GM18498 (cell line): ENCODE measurements at regions not wholly inside any gene's neighbourhood (a gene's known extent, or its start where the extent isn't known, plus 50 kb on each side); places are given as distances from the start of the nearest gene placed in this dataset.
"Not testable (repeated sequence)": the region's sequence is repeated elsewhere in the genome, so short reads cannot be mapped to it uniquely, and the experiment has no call there.

ENCODE experiments used
- ATAC-seq: cut with Tn5 transposase; IDR thresholded peaks from one replicate; pipeline ENCODE4 v1.9.1; 2021; ENCODE audit warnings: mild to moderate bottlenecking, moderate library complexity; ENCODE audit not compliant: unreplicated experiment

DNA sequence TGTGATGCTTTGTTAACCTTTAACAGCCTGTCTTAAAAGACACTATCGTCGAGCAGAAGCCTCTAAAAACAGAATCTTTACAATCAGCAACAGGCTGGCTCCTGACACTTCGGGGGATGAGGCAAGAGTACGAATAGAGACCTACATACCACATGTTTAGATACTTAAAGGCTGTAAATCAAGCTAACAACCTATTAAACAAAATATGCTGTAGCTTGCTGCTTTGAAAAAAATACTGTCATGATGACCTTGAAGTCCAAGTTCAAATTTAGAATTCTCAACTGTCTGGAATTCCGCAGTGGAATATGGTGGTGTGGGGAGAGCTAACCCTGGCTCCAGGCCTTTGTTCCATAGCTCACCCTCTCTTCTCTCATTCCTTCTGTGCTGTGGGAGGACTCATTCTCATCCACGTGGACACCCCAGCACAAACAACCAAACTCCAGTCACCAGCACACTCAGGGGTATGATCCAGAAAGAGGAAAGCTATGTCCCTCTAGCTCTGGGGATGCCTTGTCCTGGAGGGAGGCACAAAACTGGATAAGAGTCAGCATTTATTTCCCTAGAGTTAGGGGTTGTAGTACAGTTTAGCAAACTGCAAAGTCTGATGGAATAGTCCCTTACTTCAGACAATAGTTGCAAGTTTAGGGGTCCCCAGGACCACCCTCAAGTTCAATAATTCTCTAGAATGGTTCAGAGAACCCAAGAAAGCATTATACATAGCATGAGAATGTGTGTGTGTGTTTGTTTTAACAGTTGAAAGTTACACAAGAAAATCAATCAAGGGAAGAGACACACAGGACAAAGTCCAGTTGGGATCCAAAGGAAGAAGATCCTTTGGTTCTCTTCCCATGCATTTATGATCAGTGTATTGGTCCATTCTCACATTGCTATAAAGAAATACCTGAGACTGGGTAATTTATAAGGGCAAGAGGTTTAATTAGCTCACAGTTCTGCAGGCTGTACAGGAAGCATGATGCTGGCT, 196.1 kb upstream of the SVIL start:
- ATAC-seq: no peak

DNA sequence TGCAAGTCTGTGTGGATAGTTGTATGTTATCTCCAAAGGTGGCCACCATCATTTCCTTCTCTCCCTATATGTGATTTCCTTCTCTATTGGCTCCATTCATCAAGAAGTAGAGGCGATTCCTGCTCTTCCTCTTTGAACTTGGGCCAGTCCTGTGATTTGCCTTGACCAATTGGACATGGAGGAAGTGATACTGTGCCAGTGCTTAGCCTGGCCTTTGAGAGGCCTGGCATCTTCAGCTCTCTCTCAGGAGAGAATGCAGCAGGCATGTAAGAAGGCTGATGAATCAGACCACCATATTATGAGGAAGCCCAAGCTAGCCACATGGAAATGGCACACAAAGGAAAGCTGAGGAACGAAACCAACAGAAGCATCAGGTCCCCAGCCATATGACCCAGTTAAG, 195.0 kb upstream of the SVIL start:
- no peak for ATAC-seq

DNA sequence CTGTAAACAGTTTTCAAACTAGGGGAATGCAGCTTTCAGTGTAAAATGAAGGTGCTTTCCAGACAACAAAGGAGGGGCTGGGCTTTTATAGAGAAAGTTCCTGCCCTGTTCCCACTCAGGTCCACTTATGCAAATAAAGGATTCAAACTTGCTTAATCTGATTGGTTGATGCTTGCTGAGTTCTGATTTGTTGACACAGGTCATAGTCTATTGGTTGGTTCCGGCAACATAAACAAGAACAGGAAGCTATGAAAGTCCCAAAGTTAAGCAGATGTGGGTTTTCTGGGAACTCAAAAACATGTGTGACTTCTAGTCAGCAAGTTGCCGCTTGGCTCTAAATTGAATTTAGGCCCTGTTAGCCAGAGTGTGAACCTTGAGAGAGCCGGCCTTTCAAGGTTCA, 194.2 kb upstream of the SVIL start:
- no peak for ATAC-seq

DNA sequence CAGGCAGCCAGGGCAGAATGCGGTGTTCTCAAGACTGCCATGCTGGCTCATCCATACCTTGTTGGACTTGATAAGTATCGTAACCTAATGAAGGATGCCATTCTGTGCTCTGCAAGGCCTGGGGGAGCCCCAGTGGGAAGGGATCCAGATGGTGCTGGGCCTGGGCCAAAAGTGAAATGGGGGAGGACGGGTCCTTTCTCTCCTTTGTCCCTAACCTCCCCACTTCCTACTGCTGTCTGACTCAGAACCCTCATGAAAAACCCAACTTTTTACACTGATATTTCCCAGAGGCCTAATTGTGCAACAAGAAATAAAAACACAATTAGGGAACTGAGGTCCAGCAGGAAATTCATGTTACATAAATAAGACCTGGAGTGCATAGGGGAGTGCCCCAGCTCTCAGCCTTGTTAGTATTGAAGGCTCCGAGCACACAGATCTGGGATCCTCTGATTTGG, 193.7 kb upstream of the SVIL start:
- ATAC-seq: no peak

DNA sequence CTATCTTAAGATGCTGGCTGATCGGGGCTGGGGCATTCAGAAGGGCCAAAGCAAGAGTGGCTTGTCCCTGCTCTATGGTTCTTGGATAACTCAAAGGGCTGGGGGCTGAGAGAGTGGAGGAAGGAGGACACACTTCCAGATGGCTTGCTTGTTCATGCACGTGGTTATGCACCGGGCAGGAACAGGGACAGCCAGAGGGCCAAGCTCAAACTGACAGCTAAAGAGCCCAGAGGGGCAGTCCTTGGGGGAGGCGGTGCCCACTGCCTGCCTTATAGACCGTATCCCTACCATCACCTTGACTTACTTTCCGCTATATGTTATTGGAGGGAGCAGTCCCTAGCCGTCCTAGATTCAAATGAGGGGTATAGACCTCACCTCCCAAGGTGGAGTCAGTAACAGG, 192.7 kb upstream of the SVIL start:
- ATAC-seq: no peak

DNA sequence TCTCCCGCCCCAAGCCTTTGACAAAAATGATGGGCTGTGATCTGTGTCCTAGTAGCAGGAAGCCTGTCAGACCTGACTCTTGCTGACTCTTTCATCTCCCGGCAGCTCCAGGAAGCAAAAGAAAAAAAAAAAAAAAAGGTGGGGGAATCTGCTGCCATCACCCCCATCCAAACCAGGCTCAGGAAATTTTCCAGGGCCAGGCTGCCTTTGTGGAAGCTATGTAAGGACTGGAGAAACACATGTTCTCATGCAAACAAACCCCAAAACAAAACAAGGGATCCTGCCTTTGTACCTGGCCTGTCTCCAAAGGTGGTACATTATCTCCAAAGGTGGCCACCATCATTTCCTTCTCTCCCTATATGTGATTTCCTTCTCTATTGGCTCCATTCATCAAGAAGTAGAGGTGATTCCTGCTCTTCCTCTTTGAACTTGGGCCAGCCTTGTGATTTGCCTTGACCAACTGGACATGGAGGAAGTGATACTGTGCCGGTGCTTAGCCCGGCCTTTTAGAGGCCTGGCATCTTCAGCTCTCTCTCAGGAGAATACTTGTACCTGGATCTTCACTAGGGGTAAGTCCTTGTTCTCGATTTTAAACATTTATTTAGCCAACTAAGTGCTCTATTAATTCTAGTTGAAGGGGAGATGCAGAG, 192.2 kb upstream of the SVIL start:
- ATAC-seq: no peak

DNA sequence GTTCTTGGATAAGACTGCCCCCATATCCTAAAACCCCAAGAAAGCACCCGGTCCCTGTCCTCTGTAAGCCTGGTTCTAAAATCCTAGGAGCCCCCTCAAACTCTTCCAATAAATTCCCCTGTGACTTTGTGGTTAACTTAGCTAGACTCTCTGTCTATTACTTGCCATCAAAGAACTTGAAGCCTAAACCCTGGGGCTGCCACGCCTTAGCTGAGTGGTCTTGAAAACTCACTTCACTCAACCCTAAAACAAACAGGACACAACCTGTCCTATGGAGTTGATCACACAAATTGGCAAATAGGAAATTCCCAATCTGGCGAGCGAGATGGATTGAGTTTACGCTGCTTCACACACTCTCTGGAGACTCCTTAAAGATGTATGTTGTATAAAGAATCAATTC, 191.4 kb upstream of the SVIL start:
- no peak for ATAC-seq

DNA sequence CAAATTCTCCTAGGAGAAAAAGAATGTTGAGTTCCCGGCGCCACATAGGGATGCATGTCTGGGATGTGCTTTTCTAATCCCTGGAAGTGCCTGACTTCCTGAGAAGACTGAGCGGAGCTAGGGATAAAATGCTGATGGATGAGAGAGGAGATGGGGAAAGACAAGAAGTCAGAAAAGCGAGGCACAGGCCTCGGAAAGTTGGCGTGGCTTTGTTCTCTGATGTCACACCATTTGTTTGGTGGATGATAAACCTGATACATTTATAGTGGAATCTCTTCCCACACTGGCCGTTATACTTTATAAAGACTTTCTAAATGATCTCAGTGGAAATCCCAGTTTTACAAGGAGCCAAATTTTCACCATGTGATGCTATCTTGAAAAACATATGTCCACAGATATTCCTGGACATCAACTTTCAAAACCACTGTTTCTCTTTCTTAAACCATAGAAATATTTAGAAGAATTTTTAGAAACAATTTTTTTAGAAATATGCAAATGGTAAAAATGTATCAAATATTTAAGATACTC, 188.8 kb upstream of the SVIL start:
- no peak for ATAC-seq

DNA sequence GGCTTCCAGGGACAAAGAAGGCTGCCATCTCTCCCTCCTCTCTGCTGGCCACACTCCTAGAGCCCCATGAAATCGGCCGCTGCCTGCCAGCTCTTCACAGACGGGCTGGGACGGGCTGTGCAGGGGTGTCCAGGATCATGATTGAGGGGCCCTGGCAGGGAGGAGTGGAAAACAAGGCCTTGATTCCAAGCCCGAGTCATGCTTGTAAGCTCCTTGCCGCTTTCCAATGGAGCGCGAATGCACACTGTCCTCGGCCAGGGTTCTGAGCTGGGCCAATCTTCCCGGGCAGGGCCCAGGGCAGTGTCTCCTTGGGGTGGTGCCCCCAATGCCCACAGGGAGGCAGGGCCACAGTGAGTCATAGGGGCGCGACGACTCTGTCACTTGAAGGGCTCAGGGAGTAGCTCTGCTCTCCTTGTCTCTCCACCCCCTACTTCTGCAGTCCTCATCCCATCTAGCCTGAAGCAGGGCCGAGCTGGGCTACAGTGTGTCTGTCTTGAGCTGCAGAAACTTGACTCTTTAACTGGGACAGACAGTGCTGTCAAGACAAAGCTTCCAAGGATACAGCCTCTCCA, 186.2 kb upstream of the SVIL start:
- ATAC-seq: no peak

DNA sequence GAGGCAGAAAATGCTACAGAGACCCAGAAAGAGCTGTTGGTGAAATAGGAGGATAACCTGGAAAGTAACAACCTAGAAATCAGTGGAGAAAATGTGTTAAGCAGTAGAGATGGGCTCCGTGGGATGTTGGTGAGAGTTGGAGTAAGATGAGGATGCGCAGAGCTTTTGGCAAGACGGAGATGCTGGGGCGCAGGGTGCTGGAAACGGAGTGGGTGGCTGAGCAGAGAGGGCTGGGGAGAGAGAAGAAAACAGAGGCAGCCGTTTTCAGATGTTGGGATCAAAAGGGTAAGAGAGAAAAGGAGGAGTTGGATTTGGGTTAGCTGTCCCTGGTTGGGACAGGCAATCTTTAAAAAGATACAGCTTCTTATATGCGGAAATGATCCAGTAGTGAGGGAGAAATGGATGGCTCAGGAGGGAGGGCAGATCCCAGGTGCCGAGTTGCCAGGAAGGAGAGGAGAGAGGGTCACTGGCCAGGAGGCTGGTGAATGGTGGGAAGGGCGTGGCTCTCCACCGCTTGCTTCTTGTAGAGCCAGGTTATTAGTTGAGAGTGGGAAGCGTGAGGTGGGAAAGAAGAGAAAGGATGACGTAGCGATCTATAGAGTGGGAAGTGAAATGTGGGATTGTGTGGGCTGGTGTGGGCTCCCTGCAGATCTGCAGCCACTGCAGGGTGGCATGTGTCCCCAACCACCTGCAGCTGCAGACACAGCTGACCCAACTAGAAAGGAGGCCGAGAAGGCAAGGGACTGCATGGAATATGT, 182.2 kb upstream of the SVIL start:
- no peak for ATAC-seq

DNA sequence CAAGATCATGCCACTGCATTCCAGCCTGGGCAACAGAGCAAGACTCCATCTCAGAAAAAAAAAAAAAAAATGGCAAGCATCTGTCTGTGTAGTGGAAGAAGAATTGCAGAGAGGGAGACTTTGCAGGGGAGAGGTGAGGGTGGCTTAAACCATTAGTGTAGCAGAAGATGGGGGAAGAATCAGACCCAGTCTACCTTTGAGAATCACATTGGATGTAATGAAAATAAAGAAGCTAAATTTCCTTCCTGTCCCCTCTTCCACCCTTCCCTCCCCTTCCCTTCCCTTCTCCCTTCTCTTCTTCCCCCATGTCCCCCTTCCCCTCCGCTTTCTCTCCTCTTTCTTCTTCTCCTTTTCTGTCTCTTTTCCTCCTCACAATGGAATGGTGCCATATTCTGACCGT, 180.8 kb upstream of the SVIL start:
- ATAC-seq: no peak

DNA sequence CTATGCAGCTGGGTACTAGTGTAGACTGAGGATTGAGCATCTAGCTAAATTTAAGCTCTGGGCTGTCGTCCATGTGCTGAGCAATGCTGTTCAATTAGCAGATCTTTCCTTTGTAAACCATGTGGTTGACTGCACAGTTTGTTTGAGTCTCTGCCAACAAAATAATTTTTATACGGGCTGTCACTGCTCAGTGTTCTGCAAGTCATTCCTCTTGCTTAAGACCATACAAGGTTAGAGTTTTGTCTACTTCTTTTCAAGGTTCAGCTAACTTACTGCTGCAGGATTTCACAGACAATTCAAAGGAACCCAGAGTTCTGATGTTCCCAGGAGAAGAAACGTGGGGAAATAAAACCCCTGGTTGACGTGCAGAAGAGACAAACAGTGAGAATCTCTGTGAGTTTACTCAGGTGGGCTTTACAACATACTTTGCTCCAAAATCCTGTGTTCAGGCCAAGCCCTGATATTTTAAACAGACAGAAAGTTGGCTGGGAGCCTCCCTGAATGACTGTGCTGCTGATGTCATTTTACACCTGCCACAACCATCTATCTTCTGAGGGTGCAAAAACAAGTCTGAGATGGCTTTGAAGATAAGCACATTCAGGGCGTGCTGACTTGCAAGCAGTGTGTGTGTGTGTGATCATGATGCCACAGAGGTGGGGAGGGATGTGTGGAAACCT, 177.1 kb upstream of the SVIL start:
- ATAC-seq: no peak

DNA sequence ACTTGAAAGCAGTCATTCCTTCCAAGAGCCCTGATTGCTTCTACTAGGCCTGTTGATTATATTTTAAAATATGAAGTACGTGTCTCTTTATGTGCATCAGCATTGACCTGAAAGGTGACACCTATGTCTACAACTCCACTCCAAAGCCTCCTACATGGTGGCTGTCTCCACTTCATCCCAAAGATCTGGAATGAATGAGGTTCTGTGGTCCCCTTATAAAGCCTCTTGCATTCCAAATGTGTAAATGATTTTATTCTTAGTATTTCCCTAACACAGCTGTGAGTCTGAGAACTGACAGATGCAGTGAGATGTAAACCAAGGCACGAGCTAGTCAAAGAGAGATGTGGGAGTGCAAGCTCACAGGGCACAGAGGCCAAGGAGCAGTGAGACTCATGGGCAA, 176.0 kb upstream of the SVIL start:
- ATAC-seq: no peak

DNA sequence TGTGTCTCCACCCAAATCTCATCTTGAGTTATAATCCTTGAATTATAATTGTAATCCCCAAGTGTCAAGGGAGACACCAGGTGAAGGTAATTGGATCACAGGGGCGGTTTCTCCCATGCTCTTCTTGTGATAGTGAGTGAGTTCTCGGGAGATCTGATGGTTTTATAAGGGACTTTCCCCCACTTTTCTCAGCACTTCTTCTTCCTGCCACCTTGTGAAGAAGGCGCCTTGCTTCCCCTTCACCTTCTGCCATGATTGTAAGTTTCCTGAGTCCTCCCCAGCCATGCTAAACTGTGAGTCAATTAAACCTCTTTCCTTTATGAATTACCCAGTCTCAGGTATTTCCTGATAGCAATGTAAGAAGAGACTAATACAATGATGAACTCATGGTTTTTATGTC, 175.5 kb upstream of the SVIL start:
- ATAC-seq: not testable (repeated sequence)

DNA sequence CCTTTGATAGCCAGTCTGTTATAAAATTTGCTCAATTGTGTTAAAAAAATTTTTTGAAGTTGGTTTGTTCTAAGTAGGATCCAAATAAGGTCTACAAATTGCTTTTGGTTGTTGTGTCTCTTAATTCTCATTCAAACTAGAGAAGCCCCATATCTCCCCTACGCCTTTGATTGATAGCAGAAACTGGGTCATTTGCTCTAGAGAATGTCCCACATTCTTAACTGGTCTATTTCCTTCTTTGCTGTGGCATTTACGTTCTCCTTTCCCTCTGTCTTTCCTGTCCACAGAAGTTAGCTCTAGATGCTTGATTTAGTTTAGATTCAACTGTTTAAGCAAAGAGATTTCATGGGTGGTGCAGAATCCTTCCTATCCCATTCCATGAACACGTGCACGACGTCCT, 174.6 kb upstream of the SVIL start:
- ATAC-seq: no peak

DNA sequence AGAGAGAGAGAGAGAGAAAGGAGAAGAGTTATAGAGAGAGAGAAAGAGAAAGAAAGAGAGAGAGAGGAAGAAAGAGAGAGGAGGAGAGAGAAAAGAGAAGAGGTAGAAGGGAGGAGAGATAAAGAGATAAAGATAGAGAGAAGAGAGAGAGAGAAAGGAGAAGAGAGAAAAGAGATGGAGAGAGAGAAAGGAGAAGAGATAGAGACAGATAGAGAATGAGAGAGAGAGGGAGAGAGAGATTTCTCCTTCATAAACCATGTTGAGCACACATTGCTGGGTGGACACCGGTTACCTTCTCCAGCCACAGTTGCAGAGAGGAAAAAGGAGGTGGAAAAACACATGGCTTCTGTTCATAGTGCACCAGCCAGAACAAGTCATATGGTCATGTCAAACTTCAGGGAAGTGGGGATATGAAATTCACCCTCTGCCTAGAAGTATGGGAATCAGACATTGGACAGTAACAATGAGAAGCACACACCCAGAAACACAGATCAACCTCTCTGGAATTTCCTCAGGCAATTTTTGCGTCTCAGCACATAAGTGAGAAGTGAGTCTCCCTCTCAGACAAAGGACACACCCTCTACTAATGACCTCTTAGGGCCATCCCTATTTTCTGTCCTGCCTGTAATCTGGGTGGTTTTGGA, 172.5 kb upstream of the SVIL start:
- ATAC-seq: no peak

DNA sequence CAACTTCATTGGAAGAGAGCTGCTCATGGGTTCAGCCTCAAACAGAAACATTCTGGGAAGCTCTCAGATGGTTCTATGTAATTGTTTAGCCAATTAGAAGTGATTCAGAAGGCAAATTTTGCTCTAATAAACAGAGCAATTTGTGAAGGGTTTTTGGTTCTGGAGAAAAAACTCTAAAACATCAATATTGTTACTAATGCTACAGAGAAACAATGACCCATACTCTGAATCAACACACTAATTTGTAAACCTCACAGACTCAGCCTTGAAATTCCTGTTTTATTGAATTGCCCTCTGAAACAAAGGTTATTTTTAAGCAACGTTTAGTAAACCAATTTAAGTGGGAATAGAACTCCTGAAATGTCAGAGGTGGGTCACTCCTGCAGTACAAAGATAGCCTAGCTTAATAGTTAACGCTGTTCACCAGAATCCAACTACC, 171.6 kb upstream of the SVIL start:
- ATAC-seq: no peak

DNA sequence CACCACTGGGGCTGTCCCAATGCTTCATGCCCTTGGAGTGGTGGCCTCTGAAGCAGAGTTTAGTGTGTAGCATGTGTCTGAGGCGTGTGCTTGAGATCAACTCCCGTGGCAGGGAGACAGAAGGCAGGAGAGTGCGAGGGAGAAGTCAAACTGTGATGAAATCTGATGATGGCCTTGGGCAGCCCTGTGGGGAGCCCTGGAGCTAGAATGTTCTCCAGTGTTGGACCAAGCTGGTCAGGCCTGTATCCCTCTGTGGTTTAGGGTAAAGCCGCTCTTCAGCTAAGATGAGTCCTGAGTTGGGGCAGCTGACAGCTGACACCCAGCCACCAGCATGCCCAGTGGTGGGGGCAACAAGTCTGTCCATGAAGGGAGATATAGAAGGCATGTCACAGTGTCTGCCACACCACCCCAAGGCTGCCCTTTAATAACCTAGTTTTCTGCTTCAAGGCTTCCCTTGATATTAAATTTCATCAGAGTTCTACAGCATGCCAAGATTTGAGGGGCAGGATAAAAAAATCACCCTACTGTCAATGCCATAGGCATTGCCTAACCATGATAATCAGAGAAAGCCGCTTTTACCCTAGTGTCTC, 170.5 kb upstream of the SVIL start:
- ATAC-seq: no peak

DNA sequence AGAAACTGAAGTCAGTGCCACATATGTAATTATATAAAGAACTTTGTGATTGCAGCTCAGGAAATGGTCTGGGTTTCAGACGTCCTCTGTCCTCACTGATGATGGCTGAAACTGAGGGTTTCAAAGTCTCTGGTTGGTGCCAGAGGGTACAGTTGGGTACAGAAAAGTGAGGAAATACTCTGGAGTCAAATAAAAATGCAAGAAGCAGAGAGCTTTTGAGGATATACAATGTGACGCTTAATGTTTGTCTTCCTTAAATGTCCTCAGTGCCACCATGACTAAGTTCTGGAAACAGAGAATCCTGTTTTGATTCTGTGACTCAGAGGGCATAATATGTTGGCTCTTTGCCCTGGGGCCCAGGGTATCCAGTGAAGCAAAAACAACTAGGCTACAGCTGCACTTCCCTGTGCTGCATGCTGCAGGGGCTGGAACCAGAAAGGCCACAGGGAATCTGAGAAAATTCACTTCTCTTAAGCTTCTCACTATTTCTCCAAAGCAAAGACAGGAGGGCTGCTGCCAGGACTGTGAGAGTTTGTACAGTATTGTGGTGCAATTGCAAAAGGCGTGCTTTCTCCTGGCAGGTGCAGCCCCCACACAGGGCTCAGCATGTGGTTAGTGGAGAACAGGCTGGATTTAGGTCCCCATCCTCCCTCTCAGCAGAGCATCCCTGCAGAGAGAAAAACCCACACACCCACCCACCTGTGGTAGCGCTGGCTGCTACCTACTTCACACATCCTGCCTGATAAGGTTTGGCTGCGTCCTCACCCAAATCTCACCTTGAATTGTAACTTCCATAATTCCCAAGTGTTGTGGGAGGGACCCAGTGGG, 169.5 kb upstream of the SVIL start:
- ATAC-seq: no peak
